Non-pigmented ciliary epithelial cell (primary cell): ENCODE measurements at regions not wholly inside any gene's neighbourhood (a gene's known extent, or its start where the extent isn't known, plus 50 kb on each side); places are given as distances from the start of the nearest gene placed in this dataset.

Experiments
- DNase-seq: peaks from one replicate; pipeline ENCODE4 v3.0.0-alpha.2; 2010; ENCODE audit warnings: low read depth

GRCh38 chr9:75616841-75617566 lies 273.5 kb upstream of the PCSK5 start:
- no peak for DNase-seq

DNA sequence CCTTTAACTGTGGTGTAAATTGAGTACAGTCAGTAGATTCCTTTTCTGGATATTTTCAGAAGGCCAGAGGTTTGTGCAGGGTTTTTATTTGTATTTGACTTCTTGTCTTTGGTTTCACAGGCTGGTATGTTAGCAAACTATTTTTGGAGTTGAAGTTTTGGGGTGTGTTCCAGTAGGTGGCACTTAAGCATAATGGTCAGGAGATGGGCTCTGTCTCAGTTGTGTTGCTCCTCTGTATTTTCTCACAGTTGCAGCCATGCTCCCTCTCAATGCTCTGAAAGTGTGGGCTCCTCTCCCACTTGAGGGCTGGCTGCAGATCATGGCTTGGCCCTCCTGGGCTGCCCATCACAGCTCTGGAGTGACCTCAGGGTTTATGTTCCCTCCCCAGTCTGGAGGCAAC lies 267.0 kb upstream of the PCSK5 start:
- DNase-seq: no peak

GRCh38 chr9:75624998-75625397 lies 265.5 kb upstream of the PCSK5 start:
- no peak for DNase-seq

DNA sequence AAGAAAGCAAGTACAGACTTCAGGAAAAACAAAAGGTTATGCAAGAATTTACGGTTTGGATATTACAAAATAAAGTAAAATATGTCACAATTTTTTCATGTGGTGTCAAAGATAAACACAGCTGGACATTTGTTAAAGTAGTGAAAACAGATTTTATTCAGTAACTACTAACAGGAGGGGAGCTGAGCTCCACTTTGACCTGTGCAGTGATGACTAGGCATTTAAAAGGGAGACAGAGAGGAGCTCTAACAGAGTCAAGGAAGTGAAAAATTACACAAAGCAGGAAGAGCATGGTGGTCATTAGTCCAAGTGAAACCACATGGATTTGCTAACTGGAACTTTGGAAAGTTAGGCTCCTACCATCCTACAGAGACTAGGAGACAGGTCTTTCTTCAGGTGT lies 263.6 kb upstream of the PCSK5 start:
- no peak for DNase-seq

DNA sequence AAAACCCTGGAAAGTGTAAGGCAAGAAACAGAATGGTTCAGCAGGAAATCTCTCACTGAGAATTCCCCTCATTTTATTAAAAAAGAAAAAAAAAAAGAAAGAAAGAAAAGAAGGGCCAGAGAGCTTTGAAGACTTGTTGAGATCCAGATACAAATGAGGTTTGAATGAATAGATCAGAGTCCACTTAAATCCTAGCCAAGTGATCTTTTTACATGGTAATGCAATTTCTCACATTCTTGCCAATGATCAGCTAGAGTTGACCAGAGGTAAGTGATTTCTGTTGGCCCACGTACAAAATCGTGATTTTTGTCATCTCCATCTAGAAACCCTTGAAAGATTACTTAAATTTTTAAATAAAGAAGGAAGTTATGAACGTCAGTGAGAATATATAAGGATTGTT lies 261.5 kb upstream of the PCSK5 start:
- DNase-seq: no peak

- DNase-seq: no peak
Observed at GRCh38 chr9:75633451-75634057, 256.9 kb upstream of the PCSK5 start.

GRCh38 chr9:75636427-75637045 lies 253.9 kb upstream of the PCSK5 start:
- no peak for DNase-seq

DNA sequence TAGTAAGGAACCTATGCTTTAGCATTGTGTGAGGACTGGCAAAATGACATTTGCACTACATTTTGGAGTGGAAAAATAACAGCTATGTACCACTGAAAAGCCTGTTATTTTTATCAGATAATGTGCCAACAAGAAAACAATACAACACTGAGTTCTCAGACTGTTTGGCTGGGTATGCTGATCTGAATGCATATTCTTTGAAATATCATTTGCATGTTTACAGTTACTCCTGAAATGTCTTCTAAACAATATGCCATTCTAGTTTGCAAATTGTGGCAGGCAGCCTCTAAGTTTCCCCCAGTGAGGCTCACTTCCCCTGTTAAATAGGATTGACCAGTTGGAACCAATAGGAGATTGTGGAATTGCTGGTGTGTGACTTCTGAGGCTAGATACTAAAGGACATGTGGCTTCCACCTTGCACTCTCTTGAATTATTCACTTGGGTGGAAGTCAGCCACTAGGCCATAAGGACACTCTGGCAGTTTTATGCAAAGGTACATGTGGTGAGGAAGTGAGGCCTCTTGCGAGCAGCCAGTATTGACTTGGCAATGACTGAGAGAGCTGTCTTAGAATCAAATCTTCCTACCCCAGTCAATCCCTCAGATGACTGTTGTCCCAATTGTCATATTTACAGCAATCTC lies 250.4 kb upstream of the PCSK5 start:
- no peak for DNase-seq

DNA sequence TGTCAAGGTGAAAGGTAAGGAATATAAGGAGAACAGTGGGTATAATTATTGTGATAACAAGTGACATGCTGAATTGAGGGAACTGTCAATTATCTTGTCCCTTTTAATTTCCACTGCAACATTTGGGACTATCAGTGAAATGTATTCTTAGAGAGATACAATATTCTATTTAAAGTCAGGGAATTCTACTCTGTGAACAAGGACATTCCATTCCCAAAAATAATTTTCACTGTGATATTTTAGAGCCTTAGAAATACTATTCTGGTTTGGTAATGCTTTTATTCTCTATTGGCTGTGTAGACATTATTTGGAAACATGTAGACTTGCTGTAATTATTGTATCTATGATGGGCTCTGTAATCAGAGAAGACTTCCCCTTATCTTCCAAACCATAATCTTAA lies 248.0 kb upstream of the PCSK5 start:
- no peak for DNase-seq

DNA sequence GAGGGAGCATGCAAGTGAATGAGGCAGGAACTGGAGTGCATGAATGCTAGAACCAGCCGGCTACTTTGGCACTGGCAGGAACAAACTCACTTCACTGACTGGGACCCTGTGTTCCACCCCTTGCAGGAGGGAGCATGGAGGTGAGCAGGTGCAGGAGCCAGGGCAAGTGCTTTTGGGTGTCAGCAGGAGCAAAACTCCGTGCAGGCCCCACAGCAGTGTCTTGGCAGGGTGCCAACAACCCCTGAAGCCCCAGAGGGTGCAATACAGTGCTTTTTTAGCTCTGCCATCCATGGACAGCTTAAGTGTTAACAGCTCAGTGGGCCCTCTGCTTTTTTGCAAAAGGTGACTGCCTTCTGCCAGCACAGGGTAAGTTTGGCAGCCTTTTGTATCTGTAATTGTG lies 245.8 kb upstream of the PCSK5 start:
- no peak for DNase-seq

GRCh38 chr9:75648034-75648433 lies 242.4 kb upstream of the PCSK5 start:
- no peak for DNase-seq

GRCh38 chr9:75649060-75649459 lies 241.4 kb upstream of the PCSK5 start:
- no peak for DNase-seq

GRCh38 chr9:75651709-75652108 lies 238.8 kb upstream of the PCSK5 start:
- DNase-seq: no peak

DNA sequence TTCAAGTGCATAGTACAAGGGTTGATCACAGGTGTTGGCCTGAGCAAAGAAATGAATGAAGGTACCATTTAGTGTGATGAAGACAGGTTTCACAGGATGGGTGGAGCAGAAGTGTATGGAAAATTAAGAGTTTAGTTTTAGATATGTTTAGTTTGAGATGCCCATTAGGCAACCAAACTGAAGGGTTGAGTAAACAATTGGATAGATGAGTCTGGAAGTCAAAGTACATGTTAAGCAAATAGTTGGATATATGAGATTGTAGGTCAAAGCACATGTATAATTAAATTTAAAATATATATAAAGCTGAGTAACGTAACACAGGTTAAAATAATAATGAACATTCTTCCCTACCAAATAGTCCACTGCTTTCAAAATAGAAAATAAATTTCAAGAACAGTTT lies 237.1 kb upstream of the PCSK5 start:
- DNase-seq: no peak

DNA sequence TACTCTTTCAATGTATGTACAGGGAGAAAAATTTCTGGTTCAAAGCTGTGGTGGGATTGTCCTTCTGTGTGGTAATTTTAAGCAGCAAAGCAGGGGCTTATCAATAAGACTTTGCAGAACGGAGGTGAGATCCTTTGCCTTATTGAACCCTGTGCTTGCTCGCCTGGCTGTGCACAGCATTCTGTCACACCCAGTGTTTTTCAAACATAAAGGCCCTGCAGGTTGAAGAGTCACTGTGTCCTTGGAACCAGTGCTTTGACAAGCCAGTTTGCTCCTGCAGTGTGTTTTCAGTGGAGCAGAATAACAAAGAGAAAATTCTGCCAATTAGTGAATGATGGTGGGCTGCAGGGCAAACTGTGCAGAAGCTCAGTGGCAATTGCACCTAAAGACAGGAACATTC lies 236.7 kb upstream of the PCSK5 start:
- DNase-seq: no peak

DNA sequence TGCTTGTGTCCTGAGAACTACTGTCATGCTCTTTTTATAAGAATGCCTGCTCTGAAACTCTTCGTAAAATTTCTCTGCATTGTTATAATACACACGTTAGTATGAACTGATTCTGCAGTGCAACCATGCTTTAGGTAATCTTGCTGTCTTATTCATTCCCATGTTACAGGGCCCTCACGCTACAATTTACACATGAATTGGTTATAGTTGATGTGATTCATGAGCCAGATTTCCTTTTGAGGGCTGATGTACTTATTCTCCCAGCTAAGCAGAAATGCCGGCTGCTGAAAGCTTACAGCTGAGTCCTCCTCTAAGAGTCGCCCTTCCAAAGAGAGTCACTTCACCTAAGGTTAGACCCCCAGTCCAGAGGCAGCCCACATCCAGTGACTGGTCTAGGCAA lies 233.5 kb upstream of the PCSK5 start:
- DNase-seq: peak; percentile 4

- DNase-seq: peak; percentile 35
Observed at GRCh38 chr9:75658301-75658905, 232.1 kb upstream of the PCSK5 start.

- DNase-seq: no peak
Observed at GRCh38 chr9:75664597-75664996, 225.9 kb upstream of the PCSK5 start.

DNA sequence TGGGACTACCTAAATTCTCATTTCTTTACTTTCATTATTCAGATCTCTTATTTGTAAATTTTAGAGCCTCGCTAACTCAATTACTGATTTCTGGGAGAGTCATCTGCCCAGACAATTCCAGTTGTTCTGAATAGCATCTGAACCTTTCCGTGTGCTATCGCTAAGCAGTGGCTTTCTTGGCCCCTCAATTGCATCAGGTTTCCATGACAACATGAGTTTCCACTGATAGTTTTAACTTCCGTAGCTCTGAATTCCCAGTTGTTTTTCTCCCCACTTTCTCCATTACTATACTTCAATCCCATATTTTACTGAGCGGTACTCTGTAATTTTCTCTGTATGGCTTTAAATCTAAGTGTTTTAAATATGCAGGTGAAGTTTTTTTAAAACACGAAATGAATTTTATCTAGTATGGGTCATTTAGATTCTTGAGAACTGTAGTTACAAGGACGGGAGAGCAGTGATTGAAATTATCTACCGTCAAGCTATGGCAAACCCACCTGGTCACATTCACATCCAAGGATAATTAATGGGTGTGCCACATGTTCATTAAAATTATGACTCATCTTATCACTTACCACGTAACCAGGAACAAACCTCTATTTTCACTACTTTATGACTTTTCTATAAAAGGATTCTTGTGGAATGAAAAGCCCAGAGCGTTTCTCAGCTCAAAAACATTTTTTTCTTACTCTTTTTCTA lies 223.5 kb upstream of the PCSK5 start:
- DNase-seq: no peak

DNA sequence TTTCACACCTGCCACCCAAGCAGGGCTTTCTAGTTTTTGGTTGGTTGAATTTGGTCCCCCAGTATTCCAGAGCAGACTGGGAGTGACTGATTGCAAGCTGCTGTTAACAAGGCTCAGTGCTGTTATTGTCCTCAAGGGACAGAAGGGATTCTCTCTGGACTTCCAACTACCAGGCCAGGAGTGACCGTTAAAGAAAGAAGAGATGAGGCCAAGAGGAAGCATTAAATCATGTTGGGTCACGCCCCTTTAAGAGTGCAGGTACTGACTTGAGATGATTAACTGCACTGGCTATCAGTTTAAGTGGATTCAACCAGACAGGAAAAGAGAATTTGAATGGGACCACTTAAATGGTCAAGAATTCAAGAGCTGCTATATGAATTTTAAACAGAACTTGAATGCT lies 220.8 kb upstream of the PCSK5 start:
- DNase-seq: no peak

- DNase-seq: no peak
Observed at GRCh38 chr9:75671354-75671753, 219.1 kb upstream of the PCSK5 start.

GRCh38 chr9:75672478-75672877 lies 218.0 kb upstream of the PCSK5 start:
- DNase-seq: no peak
